ENCODE measurements at regions not wholly inside any gene's neighbourhood (a gene's known extent, or its start where the extent isn't known, plus 50 kb on each side); places are given as distances from the start of the nearest gene placed in this dataset.

- H3K9me3 Mint-ChIP-seq = peaks cover 0 to 32% (median 6%) of the 10 kb centered on the region in 9 donors
Measured at GRCh38 chr4:166481739-166482138, 608.7 kb downstream of the TLL1 start.

GRCh38 chr4:166482758-166483157 lies 609.7 kb downstream of the TLL1 start:
- DNase-seq (no peak), ATAC-seq (no peak)
- H3K4me1 Mint-ChIP-seq = no peaks in the 10 kb centered on the region
- POLR2A ChIA-PET = no interaction called here
- no peak overlapping the region for H3K27ac Mint-ChIP-seq
- H3K4me3 Mint-ChIP-seq = no peak overlapping the region
- H3K36me3 Mint-ChIP-seq = no peaks in the 10 kb centered on the region
- no peaks in the 10 kb centered on the region for H3K27me3 Mint-ChIP-seq
- peaks cover 0 to 32% (median 6%) of the 10 kb centered on the region in 9 donors for H3K9me3 Mint-ChIP-seq

More at GRCh38 chr4:166481739-166482138, 608.7 kb downstream of the TLL1 start:
- Mint-ChIP-seq H3K4me1 (no peaks in the 10 kb centered on the region), H3K36me3 (no peaks in the 10 kb centered on the region), H3K27me3 (no peaks in the 10 kb centered on the region), H3K27ac (no peak overlapping the region), H3K4me3 (no peak overlapping the region)
- DNase-seq (no peak), ATAC-seq (no peak)
- POLR2A ChIA-PET = no interaction called here

- H3K27me3 Mint-ChIP-seq = no peaks in the 10 kb centered on the region
- POLR2A ChIA-PET = no interaction called here
- H3K9me3 Mint-ChIP-seq = peaks cover 0 to 6% (median 3%) of the 10 kb centered on the region in 9 donors
- no peaks in the 10 kb centered on the region for H3K36me3 Mint-ChIP-seq
- ATAC-seq = no peak
- no peaks in the 10 kb centered on the region for H3K4me1 Mint-ChIP-seq
- H3K4me3 Mint-ChIP-seq = no peak overlapping the region
- DNase-seq = no peak
- no peak overlapping the region for H3K27ac Mint-ChIP-seq
Measured at GRCh38 chr4:166491635-166492034, 618.6 kb downstream of the TLL1 start.

GRCh38 chr4:166493924-166494345 lies 620.9 kb downstream of the TLL1 start:
- Mint-ChIP-seq H3K4me3 (no peak overlapping the region), H3K36me3 (no peaks in the 10 kb centered on the region), H3K27ac (no peak overlapping the region), H3K4me1 (no peaks in the 10 kb centered on the region), H3K9me3 (peaks cover 0 to 10% (median 2%) of the 10 kb centered on the region in 9 donors), H3K27me3 (no peaks in the 10 kb centered on the region)
- ATAC-seq (no peak), DNase-seq (no peak)
- POLR2A ChIA-PET = no interaction called here

- no peak for ATAC-seq
- Mint-ChIP-seq H3K36me3 (no peaks in the 10 kb centered on the region), H3K4me1 (peaks cover 0 to 2% (median 0%) of the 10 kb centered on the region in 4 donors), H3K4me3 (no peak overlapping the region), H3K27me3 (no peaks in the 10 kb centered on the region), H3K9me3 (peaks cover 3 to 23% (median 12%) of the 10 kb centered on the region in 9 donors), H3K27ac (no peak overlapping the region)
- POLR2A ChIA-PET = no interaction called here
- no peak for DNase-seq
Measured at GRCh38 chr4:166498546-166498945, 625.5 kb downstream of the TLL1 start.

- POLR2A ChIA-PET = no interaction called here
- Mint-ChIP-seq H3K36me3 (no peaks in the 10 kb centered on the region), H3K27ac (no peak overlapping the region), H3K27me3 (no peaks in the 10 kb centered on the region), H3K4me3 (no peak overlapping the region), H3K4me1 (peaks cover 0 to 2% (median 0%) of the 10 kb centered on the region in 4 donors), H3K9me3 (peaks cover 3 to 23% (median 12%) of the 10 kb centered on the region in 9 donors)
- no peak for ATAC-seq
- no peak for DNase-seq
Measured at GRCh38 chr4:166499820-166500219, 626.8 kb downstream of the TLL1 start.

- DNase-seq (no peak), ATAC-seq (no peak)
- H3K9me3 Mint-ChIP-seq = peaks cover 3 to 28% (median 12%) of the 10 kb centered on the region in 9 donors
- POLR2A ChIA-PET = no interaction called here
- H3K4me1 Mint-ChIP-seq = peaks cover 0 to 2% (median 0%) of the 10 kb centered on the region in 4 donors
- H3K27me3 Mint-ChIP-seq = no peaks in the 10 kb centered on the region
- H3K36me3 Mint-ChIP-seq = no peaks in the 10 kb centered on the region
- no peak overlapping the region for H3K4me3 Mint-ChIP-seq
- H3K27ac Mint-ChIP-seq = no peak overlapping the region
Measured at GRCh38 chr4:166501941-166502382, 628.9 kb downstream of the TLL1 start.

- Mint-ChIP-seq H3K4me3 (no peak overlapping the region), H3K36me3 (no peaks in the 10 kb centered on the region), H3K4me1 (peaks cover 0 to 2% (median 0%) of the 10 kb centered on the region in 4 donors), H3K27ac (no peak overlapping the region), H3K27me3 (no peaks in the 10 kb centered on the region), H3K9me3 (peaks cover 3 to 28% (median 12%) of the 10 kb centered on the region in 9 donors)
- DNase-seq (no peak), ATAC-seq (no peak)
- POLR2A ChIA-PET = no interaction called here
Measured at GRCh38 chr4:166502660-166503059, 629.6 kb downstream of the TLL1 start.

- no peaks in the 10 kb centered on the region for H3K36me3 Mint-ChIP-seq
- no peaks in the 10 kb centered on the region for H3K27me3 Mint-ChIP-seq
- POLR2A ChIA-PET = no interaction called here
- H3K9me3 Mint-ChIP-seq = peaks cover 3 to 16% (median 7%) of the 10 kb centered on the region in 9 donors
- DNase-seq (no peak), ATAC-seq (no peak)
- H3K27ac Mint-ChIP-seq = no peak overlapping the region
- no peaks in the 10 kb centered on the region for H3K4me1 Mint-ChIP-seq
- no peak overlapping the region for H3K4me3 Mint-ChIP-seq
Measured at GRCh38 chr4:166506051-166506450, 633.0 kb downstream of the TLL1 start.

GRCh38 chr4:166512267-166512666 lies 639.2 kb downstream of the TLL1 start:
- H3K9me3 Mint-ChIP-seq = peaks cover 0 to 18% (median 4%) of the 10 kb centered on the region in 9 donors
- ATAC-seq (no peak), DNase-seq (no peak)
- no peaks in the 10 kb centered on the region for H3K36me3 Mint-ChIP-seq
- no peaks in the 10 kb centered on the region for H3K27me3 Mint-ChIP-seq
- POLR2A ChIA-PET = no interaction called here
- H3K4me3 Mint-ChIP-seq = no peak overlapping the region
- no peak overlapping the region for H3K27ac Mint-ChIP-seq
- H3K4me1 Mint-ChIP-seq = no peaks in the 10 kb centered on the region

GRCh38 chr4:166518315-166518714 lies 645.3 kb downstream of the TLL1 start:
- POLR2A ChIA-PET = no interaction called here

GRCh38 chr4:166518776-166519175 lies 645.7 kb downstream of the TLL1 start:
- POLR2A ChIA-PET = no interaction called here
- Mint-ChIP-seq H3K27ac (no peak overlapping the region), H3K4me3 (no peak overlapping the region)

More at GRCh38 chr4:166518315-166518714, 645.3 kb downstream of the TLL1 start:
- Mint-ChIP-seq H3K36me3 (no peaks in the 10 kb centered on the region), H3K27ac (no peak overlapping the region), H3K4me1 (no peaks in the 10 kb centered on the region), H3K4me3 (no peak overlapping the region), H3K27me3 (no peaks in the 10 kb centered on the region), H3K9me3 (peaks cover 1 to 25% (median 7%) of the 10 kb centered on the region in 9 donors)
- no peak for DNase-seq
- no peak for ATAC-seq

GRCh38 chr4:166519774-166520173 lies 646.7 kb downstream of the TLL1 start:
- no peak for ATAC-seq
- H3K9me3 Mint-ChIP-seq = peaks cover 1 to 25% (median 7%) of the 10 kb centered on the region in 9 donors
- DNase-seq = no peak
- POLR2A ChIA-PET = no interaction called here
- H3K4me1 Mint-ChIP-seq = no peaks in the 10 kb centered on the region
- no peak overlapping the region for H3K27ac Mint-ChIP-seq
- no peaks in the 10 kb centered on the region for H3K27me3 Mint-ChIP-seq
- no peak overlapping the region for H3K4me3 Mint-ChIP-seq
- no peaks in the 10 kb centered on the region for H3K36me3 Mint-ChIP-seq

More at GRCh38 chr4:166518776-166519175, 645.7 kb downstream of the TLL1 start:
- no peak for ATAC-seq
- H3K27me3 Mint-ChIP-seq = no peaks in the 10 kb centered on the region
- H3K36me3 Mint-ChIP-seq = no peaks in the 10 kb centered on the region
- no peak for DNase-seq
- H3K9me3 Mint-ChIP-seq = peaks cover 1 to 25% (median 7%) of the 10 kb centered on the region in 9 donors
- no peaks in the 10 kb centered on the region for H3K4me1 Mint-ChIP-seq

- H3K4me3 Mint-ChIP-seq = no peak overlapping the region
- no peaks in the 10 kb centered on the region for H3K36me3 Mint-ChIP-seq
- H3K9me3 Mint-ChIP-seq = peaks cover 0 to 11% (median 0%) of the 10 kb centered on the region in 9 donors
- H3K27ac Mint-ChIP-seq = no peak overlapping the region
- ATAC-seq (no peak), DNase-seq (no peak)
- POLR2A ChIA-PET = no interaction called here
- no peaks in the 10 kb centered on the region for H3K4me1 Mint-ChIP-seq
- no peaks in the 10 kb centered on the region for H3K27me3 Mint-ChIP-seq
Measured at GRCh38 chr4:166527500-166527899, 654.5 kb downstream of the TLL1 start.
